IPS DF 4.7 (cell line): ENCODE measurements at regions not wholly inside any gene's neighbourhood (a gene's known extent, or its start where the extent isn't known, plus 50 kb on each side); places are given as distances from the start of the nearest gene placed in this dataset.

Experiments used
- DNase-seq: peaks from one replicate; pipeline ENCODE4 v3.0.0-alpha.2; 2013; ENCODE audit warnings: low spot score; ENCODE audit errors: extremely low read depth

DNA sequence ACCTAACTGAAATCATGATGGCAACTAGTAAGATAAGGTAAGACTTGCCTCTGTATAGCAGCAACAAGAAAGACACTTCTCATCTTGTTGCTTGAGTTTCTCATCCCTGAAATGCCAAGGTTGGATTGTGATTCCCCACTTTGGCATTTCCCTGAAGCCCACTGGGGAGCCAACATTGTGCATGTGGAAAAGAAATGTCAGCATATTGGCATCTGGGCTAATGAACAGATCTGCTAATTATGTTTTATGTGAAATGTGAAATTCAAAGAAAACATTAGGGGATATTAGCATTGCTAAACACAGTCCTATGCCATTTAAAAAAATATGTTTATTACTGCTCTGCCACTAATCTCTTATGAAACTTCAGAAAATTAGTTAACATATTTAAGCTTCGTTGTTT is 126.3 kb upstream of the PCSK2 start:
- DNase-seq, result no peak

- DNase-seq, result no peak
These were observed 119.7 kb upstream of the PCSK2 start for GRCh38 chr20:17107127-17107526.

DNA sequence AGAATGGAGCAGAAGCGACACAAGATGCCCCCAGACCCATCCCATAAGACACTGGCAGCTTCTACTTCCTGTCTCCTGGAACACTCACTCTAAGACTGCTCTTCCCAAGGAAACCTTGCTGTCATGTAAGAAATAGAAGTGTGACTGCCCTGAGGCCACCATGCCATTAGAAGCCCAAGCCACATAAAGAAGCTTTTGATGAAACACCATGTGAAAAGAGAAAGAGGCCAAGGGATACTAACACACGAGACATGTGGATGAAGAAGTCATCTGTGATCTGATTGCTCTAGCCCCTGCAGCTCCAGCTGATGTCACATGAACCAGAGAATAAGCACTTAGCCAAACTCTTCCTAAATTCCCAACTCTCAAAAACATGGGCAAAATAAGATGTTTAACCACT is 117.9 kb upstream of the PCSK2 start:
- no peak for DNase-seq

- no peak for DNase-seq
These were observed 117.5 kb upstream of the PCSK2 start for GRCh38 chr20:17109307-17109706.

GRCh38 chr20:17128206-17128605 is 98.6 kb upstream of the PCSK2 start:
- no peak for DNase-seq

GRCh38 chr20:17129089-17129488 is 97.8 kb upstream of the PCSK2 start:
- no peak for DNase-seq

- DNase-seq, result no peak
These were observed 89.1 kb upstream of the PCSK2 start for GRCh38 chr20:17137692-17138091.

DNA sequence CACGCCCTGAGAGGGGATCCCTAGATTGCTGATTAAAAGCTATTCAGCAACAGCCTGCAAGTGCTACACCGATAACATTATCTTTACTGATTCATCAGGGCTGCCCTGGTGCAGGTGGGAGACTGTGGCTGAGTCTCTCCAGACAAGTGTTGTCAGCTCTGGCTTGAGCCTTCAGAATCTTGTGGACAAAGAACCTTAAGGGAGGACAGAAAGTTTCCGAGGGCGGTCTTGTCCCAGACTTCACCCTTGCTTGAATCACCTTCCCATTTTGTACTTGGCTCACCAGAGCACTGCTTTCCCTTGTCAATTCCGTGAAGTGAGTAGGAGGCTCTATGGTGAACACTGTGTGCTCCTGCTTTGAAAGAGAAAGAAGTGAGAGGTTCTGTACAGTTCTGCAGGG is 88.6 kb upstream of the PCSK2 start:
- no peak for DNase-seq

DNA sequence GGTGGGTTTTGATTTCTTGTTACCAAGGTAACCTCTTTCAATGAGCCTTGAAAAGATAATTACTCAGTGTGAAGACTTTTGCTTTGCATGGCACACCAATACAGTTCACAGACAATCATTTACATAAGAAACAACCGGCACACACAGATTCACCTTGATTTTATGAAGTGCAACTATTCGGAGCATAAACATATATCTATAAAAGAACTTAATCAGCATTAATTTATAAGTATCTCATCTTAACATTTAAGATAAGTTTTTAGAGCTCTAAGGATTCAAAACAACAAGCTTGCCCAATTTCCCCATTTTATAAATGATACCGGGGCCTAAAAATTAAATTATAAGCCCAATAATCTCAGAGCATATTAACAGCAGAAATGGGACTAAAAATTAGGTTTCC is 85.9 kb upstream of the PCSK2 start:
- no peak for DNase-seq

- DNase-seq, result no peak
These were observed 85.3 kb upstream of the PCSK2 start for GRCh38 chr20:17141568-17141967.

- no peak for DNase-seq
These were observed 84.2 kb upstream of the PCSK2 start for GRCh38 chr20:17142666-17143065.

DNA sequence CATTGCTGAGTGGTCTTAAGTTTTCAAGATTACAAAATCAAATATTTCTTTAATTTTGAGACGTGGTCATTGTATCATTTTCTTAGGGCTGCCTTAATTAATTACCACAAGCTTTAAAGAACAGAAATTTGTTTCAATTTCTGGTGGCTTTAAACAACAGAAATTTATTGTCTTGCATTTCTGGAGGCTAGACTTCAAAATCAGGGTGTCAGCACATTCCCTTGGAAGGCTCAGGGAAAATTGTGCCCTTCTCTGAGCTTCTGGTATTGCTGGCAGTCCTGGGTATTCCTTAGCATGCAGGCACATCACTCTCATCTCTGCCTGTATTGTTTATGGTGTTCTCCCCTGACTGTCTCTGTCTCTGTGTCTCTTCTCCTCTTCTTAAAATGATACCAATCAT is 76.0 kb upstream of the PCSK2 start:
- DNase-seq, result no peak

DNA sequence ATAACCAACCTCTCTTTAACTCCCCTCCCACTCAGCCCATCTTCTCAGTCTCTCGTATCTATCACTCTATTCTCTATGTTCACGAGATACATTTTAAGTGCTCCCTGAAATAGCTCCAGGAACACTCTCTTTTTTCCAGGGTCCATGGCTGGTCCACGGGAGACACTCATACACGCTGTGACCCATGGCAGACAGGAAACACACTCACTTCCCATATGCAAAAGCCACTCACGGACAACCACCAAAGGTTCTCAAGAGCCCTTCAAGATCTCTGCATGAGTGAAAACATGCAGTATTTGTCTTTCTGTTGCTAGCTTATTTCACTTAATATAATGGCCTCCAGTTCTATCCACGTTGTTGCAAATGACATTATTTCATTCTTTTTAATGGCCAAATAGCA is 71.4 kb upstream of the PCSK2 start:
- DNase-seq, result no peak

GRCh38 chr20:17158701-17159100 is 68.1 kb upstream of the PCSK2 start:
- no peak for DNase-seq

- no peak for DNase-seq
These were observed 65.0 kb upstream of the PCSK2 start for GRCh38 chr20:17161673-17162481.

- no peak for DNase-seq
These were observed 58.7 kb upstream of the PCSK2 start for GRCh38 chr20:17168026-17168612.

DNA sequence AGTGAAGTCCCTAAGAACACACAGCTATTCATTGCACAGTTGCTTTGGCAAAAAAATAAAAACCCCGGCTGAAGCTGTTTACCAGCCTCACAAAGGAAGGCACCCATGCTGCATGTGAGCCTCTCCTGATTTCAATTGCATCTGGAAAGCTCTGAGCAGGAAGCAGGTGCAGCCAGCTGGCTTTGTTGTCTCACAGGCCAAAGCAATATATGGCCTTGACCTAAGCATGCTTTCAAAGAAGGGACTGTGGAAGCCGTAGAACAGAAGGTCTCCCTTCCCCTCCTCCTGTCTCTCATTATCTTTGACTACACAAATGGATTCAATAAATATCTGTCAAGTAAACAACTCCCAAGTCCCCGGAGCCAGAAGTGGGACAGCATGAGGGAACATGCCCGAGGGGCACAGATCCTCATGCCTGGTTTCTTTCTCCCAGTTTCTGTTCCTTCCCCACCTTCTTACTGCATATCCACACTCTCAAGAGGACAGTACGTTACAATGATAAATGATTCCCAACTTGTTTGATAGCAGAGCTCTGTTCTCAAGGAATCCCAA is 57.2 kb upstream of the PCSK2 start:
- no peak for DNase-seq

- no peak for DNase-seq
These were observed 55.0 kb upstream of the PCSK2 start for GRCh38 chr20:17171746-17172280.

- DNase-seq, result no peak
These were observed 53.9 kb upstream of the PCSK2 start for GRCh38 chr20:17172836-17173516.
